ELR (cell line): ENCODE measurements at regions not wholly inside any gene's neighbourhood (a gene's known extent, or its start where the extent isn't known, plus 50 kb on each side); places are given as distances from the start of the nearest gene placed in this dataset.
A peak's percentile ranks its signal among the peaks of the same experiment; 100 is the strongest.

ENCODE experiments used
- DNase-seq: peaks from one replicate; pipeline ENCODE4 v3.0.0-alpha.2; 2015; ENCODE audit warnings: low read depth

DNA sequence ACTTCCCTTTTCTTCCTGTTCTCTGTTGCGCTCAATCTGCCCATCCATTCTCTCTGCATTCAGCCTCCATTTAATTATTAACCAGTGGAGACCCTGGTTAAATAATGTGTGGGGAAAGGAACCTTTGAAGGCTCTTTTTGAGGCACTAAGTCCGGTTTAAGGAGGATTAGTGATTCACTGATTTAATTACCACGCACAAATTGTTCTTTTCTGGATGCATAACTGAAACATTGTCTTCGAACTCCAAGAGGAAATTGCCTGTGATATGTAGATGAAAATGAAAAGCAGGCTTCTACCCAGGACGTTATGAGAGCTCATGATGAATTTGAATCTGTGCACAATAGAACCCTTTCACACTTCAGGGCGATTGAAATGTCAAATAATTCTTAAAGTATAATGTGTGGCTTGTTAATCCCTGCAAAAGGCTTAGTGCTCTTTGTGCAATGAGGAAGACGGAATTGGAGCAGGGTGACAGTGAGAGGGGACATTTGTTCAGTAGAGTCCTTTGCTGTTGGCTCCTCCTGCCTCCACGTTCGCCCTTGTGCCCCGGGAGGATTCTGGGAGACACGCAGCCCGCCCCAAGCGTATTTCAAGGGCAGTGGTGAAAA lies 51.1 kb upstream of the ZNF236 start:
- DNase-seq: no peak

DNA sequence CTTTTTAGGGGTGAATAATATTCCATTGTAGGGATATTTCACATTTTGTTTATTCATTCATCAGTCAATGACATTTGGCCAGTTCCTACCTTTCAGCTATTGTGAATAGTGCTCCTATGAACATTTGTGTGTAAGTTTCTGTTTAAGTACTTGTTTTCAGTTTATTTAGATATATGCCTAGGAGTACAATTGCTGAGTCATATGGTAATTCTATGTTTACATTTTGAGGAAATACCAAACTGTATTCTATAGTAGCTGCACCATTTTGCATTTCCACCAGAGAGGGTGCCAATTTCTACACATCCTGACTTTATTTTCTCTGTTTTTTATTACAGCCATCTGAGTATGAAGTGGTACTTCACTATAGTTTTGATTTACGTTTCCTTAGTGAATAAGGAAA lies 54.4 kb upstream of the ZNF236 start:
- DNase-seq: peak; percentile 10

DNA sequence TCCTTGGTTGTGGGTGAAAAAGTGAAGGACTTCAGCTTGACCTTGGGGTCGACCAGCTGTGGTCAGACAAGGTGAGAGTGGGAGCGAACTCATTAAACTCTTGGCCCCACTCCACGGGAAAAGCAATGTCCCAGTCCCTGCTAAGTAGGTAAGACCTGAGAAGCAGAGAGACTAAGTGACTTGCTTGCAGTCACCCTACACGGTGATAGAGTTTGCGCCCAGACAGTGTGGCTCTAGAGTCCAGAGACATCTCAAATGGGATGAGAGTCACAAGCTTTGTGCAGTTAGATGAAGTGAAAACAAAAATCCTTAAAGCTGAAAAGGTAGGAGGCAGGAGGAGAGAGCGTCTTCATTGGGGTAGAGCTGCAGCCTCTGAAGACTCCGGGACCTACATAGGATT lies 55.9 kb upstream of the ZNF236 start:
- no peak for DNase-seq

GRCh38 chr18:76765649-76766048 lies 56.7 kb upstream of the ZNF236 start:
- DNase-seq: no peak

DNA sequence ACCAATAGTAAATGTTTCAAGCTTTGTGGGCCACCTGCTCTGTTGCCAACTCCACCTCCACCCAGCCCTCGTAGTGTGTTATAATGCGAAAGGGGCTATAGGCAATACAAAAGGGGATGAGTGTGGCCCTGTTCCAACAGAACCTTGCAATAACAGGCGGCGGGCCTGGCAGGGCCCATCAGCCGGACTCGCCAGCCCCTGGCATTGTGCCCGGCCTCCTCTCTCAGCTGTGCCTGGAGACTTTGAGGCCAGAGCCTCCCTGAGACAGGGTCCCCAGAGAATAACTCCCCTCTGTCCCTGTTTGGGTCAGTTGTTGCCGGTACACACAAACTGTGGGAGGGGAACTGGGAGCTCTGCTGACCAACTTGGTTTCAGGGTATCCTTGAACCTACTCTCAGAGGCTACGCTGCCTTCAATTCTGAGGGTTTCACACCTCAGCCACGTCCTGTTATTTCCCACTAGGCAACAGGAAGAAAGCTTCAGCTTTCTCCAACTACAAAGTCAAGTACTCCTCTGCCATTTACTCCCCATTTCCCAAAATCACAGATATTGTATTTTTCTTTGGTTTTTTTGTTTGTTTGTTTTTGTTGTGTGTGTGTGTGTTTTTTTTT lies 58.0 kb upstream of the ZNF236 start:
- DNase-seq: no peak

- DNase-seq: no peak
Measured at GRCh38 chr18:76759056-76759455, 63.3 kb upstream of the ZNF236 start.

GRCh38 chr18:76757925-76758324 lies 64.4 kb upstream of the ZNF236 start:
- no peak for DNase-seq

- DNase-seq: no peak
Measured at GRCh38 chr18:76757335-76757734, 65.0 kb upstream of the ZNF236 start.

GRCh38 chr18:76756531-76757253 lies 65.7 kb upstream of the ZNF236 start:
- DNase-seq: no peak

- no peak for DNase-seq
Measured at GRCh38 chr18:76754351-76754750, 68.0 kb upstream of the ZNF236 start.

DNA sequence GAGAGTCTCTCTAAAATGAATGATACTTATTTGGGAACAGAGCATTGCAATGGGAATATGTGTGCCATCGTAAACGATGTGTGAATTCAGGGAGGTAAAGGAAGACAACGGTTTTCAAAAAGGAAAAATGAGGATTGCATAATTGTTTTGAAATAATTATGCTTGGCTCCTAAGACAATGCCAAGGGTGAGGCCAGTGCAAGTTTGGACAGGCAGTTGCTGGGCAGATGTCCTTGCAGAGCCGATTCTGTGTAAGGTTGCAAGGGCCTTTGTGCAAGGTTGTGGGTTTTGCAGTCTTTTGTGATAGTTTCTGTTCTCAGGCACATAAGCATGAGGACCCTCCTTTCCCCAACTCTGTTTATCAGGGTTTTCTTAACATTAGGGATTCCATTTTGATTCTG lies 70.0 kb upstream of the ZNF236 start:
- DNase-seq: no peak

GRCh38 chr18:76750917-76751890 lies 71.2 kb upstream of the ZNF236 start:
- no peak for DNase-seq

DNA sequence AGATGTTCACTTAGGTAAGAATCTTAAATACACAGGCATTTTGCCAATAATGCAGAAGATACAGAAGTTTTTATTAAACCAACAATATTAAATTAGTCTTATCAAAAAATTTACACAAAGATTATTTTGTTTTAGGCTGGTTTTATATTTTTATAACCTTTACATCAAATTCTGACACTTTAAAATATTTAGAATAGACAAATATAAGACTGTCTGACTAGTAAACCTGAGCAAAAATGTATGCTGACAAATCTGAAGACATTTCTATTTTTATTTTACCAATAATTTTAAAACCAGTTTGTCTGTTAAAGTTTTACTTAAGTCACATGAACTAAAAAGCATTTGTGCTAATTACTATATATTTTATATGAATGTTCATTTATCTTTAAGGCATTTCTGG lies 72.1 kb upstream of the ZNF236 start:
- no peak for DNase-seq

GRCh38 chr18:76747676-76748075 lies 74.7 kb upstream of the ZNF236 start:
- no peak for DNase-seq

DNA sequence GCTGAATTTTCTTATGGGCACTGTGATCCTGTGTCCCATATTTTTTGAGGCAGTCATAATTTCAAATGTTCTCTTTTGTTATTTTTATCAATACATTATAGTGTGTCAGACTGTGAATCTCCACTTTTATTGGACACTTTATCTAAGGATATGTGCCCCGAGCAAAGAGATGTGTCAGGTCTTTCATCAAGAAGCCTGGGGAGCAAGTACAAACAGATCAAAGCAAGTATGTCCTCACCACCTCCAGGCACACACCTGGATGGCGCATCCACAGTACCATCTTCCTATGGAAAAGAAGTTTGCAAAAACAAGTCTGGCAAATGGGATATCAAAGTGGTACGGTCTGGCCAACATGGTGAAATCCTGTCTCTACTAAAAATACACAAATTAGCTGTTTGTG lies 81.0 kb upstream of the ZNF236 start:
- DNase-seq: no peak

DNA sequence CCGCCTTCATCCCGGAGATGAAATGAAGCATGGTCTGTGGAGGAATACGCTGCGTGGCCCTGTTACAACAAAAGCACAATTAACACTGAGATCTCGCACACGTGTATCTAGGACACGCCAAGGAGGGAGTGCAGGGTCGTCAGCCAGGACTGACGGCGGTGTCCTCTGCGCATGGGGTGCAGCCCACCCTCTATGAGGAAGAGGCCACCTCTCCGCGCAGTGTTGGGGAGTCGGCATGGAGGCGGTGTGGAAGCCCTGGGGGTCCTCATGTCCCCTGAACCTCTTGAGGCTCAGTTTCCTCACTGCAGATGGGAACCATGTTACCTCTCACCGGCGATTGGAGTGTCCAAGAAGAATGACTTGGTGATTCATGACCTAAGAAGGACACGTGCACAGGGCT lies 86.0 kb upstream of the ZNF236 start:
- DNase-seq: no peak

DNA sequence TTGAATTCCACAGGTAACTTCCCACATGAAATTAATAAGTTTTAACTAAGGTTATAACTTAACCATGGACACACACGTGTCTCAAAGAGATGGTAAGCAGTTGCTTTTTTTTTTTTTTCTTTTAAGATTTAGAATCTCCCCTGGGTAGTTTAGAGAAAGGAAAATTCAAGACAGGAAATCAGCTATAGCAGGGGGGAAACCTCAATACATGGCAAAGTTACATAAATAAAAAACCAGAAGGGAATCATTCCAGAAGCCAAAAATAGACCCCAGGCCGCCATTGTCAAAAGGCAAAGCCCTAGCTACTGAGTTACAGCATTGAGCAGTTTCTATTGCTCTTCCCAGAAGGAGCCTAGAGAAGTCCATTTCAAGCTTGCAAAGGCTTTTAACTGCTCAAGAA lies 91.5 kb upstream of the ZNF236 start:
- DNase-seq: no peak

GRCh38 chr18:76727589-76727988 lies 94.8 kb upstream of the ZNF236 start:
- DNase-seq: no peak

- no peak for DNase-seq
Measured at GRCh38 chr18:76725445-76725844, 96.9 kb upstream of the ZNF236 start.

- no peak for DNase-seq
Measured at GRCh38 chr18:76722224-76723061, 99.9 kb upstream of the ZNF236 start.

DNA sequence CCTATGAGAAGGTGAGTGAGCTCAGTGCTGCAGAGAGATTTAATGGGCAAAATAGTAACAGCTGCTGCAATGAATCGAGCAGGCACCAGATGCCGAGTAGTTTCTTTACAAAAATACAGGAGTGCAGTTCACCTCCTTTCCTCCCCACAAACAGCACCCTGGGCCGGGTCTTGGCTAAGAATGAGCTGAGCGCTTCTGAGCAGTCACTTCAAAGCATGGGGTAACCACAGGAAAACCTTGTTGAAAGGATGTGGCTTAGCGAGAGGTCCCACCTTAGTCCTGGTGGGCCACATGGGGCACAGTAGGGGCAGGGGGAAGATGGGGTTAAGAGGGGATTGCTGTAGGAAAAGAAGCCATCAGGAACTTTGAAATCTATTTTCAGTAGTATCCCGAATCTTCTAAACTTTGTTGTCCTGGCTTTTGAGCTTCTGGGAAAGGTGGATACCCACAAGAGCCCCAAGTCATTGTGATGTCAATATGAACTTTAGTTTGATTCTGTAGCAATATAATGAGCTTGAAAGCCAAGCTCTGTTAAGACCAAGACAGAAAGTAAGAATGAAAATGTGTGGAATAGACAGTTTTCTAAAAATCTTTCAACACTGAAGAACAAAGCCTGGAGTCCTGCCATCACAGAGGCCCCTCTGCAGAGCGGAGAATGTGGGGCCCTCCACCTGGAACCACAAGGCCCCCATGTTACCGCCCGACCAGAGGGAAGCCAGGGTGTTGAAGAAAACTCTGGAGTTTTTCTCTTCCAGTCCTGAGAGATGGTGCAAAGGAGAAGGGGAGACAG lies 101.0 kb upstream of the ZNF236 start:
- no peak for DNase-seq
